HG02943 (cell line): ENCODE measurements at regions not wholly inside any gene's neighbourhood (a gene's known extent, or its start where the extent isn't known, plus 50 kb on each side); places are given as distances from the start of the nearest gene placed in this dataset.
"Not testable (repeated sequence)": the region's sequence is repeated elsewhere in the genome, so short reads cannot be mapped to it uniquely, and the experiment has no call there.

Source experiments
- ATAC-seq: cut with Tn5 transposase; IDR thresholded peaks from one replicate; pipeline ENCODE4 v1.9.1; 2021; ENCODE audit warnings: mild to moderate bottlenecking, low read depth, moderate library complexity; ENCODE audit not compliant: unreplicated experiment

GRCh38 chr5:32842813-32843530 lies 131.9 kb downstream of the NPR3 start:
- ATAC-seq = no peak

- no peak for ATAC-seq
Observed at GRCh38 chr5:32843531-32843895, 132.4 kb downstream of the NPR3 start.

- no peak for ATAC-seq
Observed at GRCh38 chr5:32845171-32845570, 134.1 kb downstream of the NPR3 start.

GRCh38 chr5:32848120-32848519 lies 137.0 kb downstream of the NPR3 start:
- no peak for ATAC-seq

- no peak for ATAC-seq
Observed at GRCh38 chr5:32848681-32849080, 137.6 kb downstream of the NPR3 start.

- ATAC-seq = no peak
Observed at GRCh38 chr5:32850817-32851496, 139.8 kb downstream of the NPR3 start.

GRCh38 chr5:32851559-32852173 lies 140.5 kb downstream of the NPR3 start:
- no peak for ATAC-seq

GRCh38 chr5:32852535-32852934 lies 141.4 kb downstream of the NPR3 start:
- no peak for ATAC-seq

- no peak for ATAC-seq
Observed at GRCh38 chr5:32852976-32853375, 141.9 kb downstream of the NPR3 start.

- ATAC-seq = no peak
Observed at GRCh38 chr5:32854473-32854872, 143.4 kb downstream of the NPR3 start.

GRCh38 chr5:32859211-32859641 lies 148.1 kb downstream of the NPR3 start:
- no peak for ATAC-seq

- ATAC-seq = no peak
Observed at GRCh38 chr5:32865475-32865874, 154.4 kb downstream of the NPR3 start.

GRCh38 chr5:32866138-32866537 lies 155.0 kb downstream of the NPR3 start:
- ATAC-seq = no peak

- no peak for ATAC-seq
Observed at GRCh38 chr5:32869216-32869615, 158.1 kb downstream of the NPR3 start.

GRCh38 chr5:32876791-32877190 lies 165.7 kb downstream of the NPR3 start:
- ATAC-seq = no peak

- ATAC-seq = not testable (repeated sequence)
Observed at GRCh38 chr5:32879364-32879763, 168.2 kb downstream of the NPR3 start.

- ATAC-seq = no peak
Observed at GRCh38 chr5:32880796-32881195, 169.7 kb downstream of the NPR3 start.

GRCh38 chr5:32887390-32887789 lies 176.3 kb downstream of the NPR3 start:
- no peak for ATAC-seq

- ATAC-seq = no peak
Observed at GRCh38 chr5:32889078-32889477, 178.0 kb downstream of the NPR3 start.

GRCh38 chr5:32903613-32904012 lies 192.5 kb downstream of the NPR3 start:
- no peak for ATAC-seq

GRCh38 chr5:32908641-32909040 lies 197.5 kb downstream of the NPR3 start:
- no peak for ATAC-seq

- ATAC-seq = no peak
Observed at GRCh38 chr5:32909207-32909606, 198.1 kb downstream of the NPR3 start.
